PC-9 (cell line): ENCODE measurements at regions not wholly inside any gene's neighbourhood (a gene's known extent, or its start where the extent isn't known, plus 50 kb on each side); places are given as distances from the start of the nearest gene placed in this dataset.

ENCODE experiments used
- BruUV-seq: library from RNA; stranded (reverse); fragments of 400-500 nt; replicated peaks from 2 replicates; lab custom pipeline; 2021; lab: Mats Ljungman, UMichigan
- CTCF ChIA-PET: fragments of 300-600 bp; sonication (Branson Sonifier 250); formaldehyde crosslinking; loops from one replicate; lab custom pipeline; 2022; ENCODE audit warnings: antibody characterized with exemption; lab: Charles Lee
- POLR2A ChIA-PET: fragments of 300-600 bp; sonication (Branson Sonifier 250); formaldehyde crosslinking; loops from one replicate; lab custom pipeline; 2022; ENCODE audit warnings: antibody characterized with exemption; ENCODE audit not compliant: unreplicated experiment; lab: Charles Lee
- DNase-seq, 2 experiments: peaks; one replicate each; pipeline versions ENCODE4 v3.0.0 to v3.0.0-alpha.2; 2015 to 2022; ENCODE audit warnings: mixed read lengths in 1 of 2
- H2AFZ ChIP-seq: fragments of 200-600 bp; sonication (generic); 2 replicates; pipeline ENCODE4 v1.8.1; 2017; ENCODE audit warnings: antibody characterized with exemption
- H3F3A ChIP-seq: fragments of 200-600 bp; sonication (generic); 2 replicates; pipeline ENCODE4 v1.8.1; 2017; ENCODE audit warnings: antibody characterized with exemption, mild to moderate bottlenecking, low read depth; ENCODE audit not compliant: insufficient read depth
- H3K27ac ChIP-seq: fragments of 200-600 bp; sonication (generic); 2 replicates; pipeline ENCODE4 v1.6.1; 2016; ENCODE audit warnings: mixed run types
- H3K27me3 ChIP-seq: fragments of 200-600 bp; sonication (generic); 2 replicates; pipeline ENCODE4 v1.6.1; 2016; ENCODE audit warnings: low read depth, mixed run types; ENCODE audit not compliant: insufficient read depth
- H3K36me3 ChIP-seq: fragments of 200-600 bp; sonication (generic); 2 replicates; pipeline ENCODE4 v1.6.1; 2016; ENCODE audit warnings: low read depth, mixed run types
- H3K4me1 ChIP-seq: fragments of 200-600 bp; sonication (generic); replicated peaks from 2 replicates; pipeline ENCODE4 v1.6.1; 2016; ENCODE audit warnings: mixed run types; ENCODE audit not compliant: insufficient read depth
- H3K4me2 ChIP-seq: fragments of 200-600 bp; sonication (generic); 2 replicates; pipeline ENCODE4 v1.6.1; 2017; ENCODE audit warnings: mixed run types
- H3K4me3 ChIP-seq: fragments of 200-600 bp; sonication (generic); 2 replicates; pipeline ENCODE4 v1.6.1; 2016; ENCODE audit warnings: mixed run types
- H3K79me2 ChIP-seq: fragments of 200-600 bp; sonication (generic); 2 replicates; pipeline ENCODE4 v1.6.1; 2017; ENCODE audit warnings: low read depth, mixed run types
- H3K9me2 ChIP-seq: fragments of 200-600 bp; sonication (generic); 2 replicates; pipeline ENCODE4 v1.8.1; 2017; ENCODE audit warnings: mild to moderate bottlenecking; ENCODE audit not compliant: insufficient read depth
- H3K9me3 ChIP-seq: fragments of 200-600 bp; sonication (generic); 2 replicates; pipeline ENCODE4 v1.8.1; 2016; ENCODE audit warnings: low read depth; ENCODE audit not compliant: insufficient read depth
- H4K20me1 ChIP-seq: fragments of 200-600 bp; sonication (generic); 2 replicates; pipeline ENCODE4 v1.8.1; 2017; ENCODE audit not compliant: insufficient read depth
- CTCF ChIP-seq: fragments of 200-600 bp; sonication (generic); conservative IDR thresholded peaks from 2 replicates; pipeline ENCODE4 v1.6.1; 2017; ENCODE audit warnings: mixed run types, antibody characterized with exemption, mild to moderate bottlenecking, moderate library complexity
- EZH2 ChIP-seq: fragments of 200-600 bp; sonication (generic); IDR thresholded peaks from 2 replicates; pipeline ENCODE4 v1.8.0; 2017; ENCODE audit warnings: antibody characterized with exemption, low read depth
- intact Hi-C: fragments of 100-400 bp; cut with micrococcal nuclease; formaldehyde crosslinking; loops from one replicate; pipeline ENCODE4 v1.10.0; 2022; ENCODE audit not compliant: unreplicated experiment

- no peak for TF ChIP-seq CTCF
- no peak for TF ChIP-seq EZH2
- H3K27ac ChIP-seq: no peak overlapping the region
- CTCF ChIA-PET: no interaction called here
- DNase-seq: no peak
- intact Hi-C loops: no loop called here
- POLR2A ChIA-PET: no interaction called here
- H3K27me3 ChIP-seq: no peaks in the 10 kb centered on the region
- H3F3A ChIP-seq: no peaks in the 10 kb centered on the region
- H3K9me2 ChIP-seq: no peaks in the 10 kb centered on the region
- BruUV-seq: no TSS peak
- H3K4me1 ChIP-seq: no peaks in the 10 kb centered on the region
- H3K4me3 ChIP-seq: no peak overlapping the region
- no peak overlapping the region for H2AFZ ChIP-seq
- H4K20me1 ChIP-seq: no peaks in the 10 kb centered on the region
- no peaks in the 10 kb centered on the region for H3K36me3 ChIP-seq
- no peaks in the 10 kb centered on the region for H3K79me2 ChIP-seq
- H3K9me3 ChIP-seq: no peaks in the 10 kb centered on the region
- H3K4me2 ChIP-seq: no peak overlapping the region
Measured at GRCh38 chr1:88453295-88453694, 230.8 kb upstream of the PKN2 start.

GRCh38 chr1:88454781-88455180 lies 229.3 kb upstream of the PKN2 start:
- intact Hi-C loops: no loop called here
- Histone ChIP-seq H3K4me3 (no peak overlapping the region), H3K27me3 (no peaks in the 10 kb centered on the region), H2AFZ (no peak overlapping the region), H4K20me1 (no peaks in the 10 kb centered on the region), H3K36me3 (no peaks in the 10 kb centered on the region), H3K4me2 (no peak overlapping the region), H3K9me3 (no peaks in the 10 kb centered on the region), H3K4me1 (no peaks in the 10 kb centered on the region), H3F3A (no peaks in the 10 kb centered on the region), H3K79me2 (no peaks in the 10 kb centered on the region), H3K27ac (no peak overlapping the region), H3K9me2 (no peaks in the 10 kb centered on the region)
- no peak for TF ChIP-seq EZH2
- TF ChIP-seq CTCF: no peak
- DNase-seq: no peak
- BruUV-seq: no TSS peak
- ChIA-PET POLR2A (no interaction called here), CTCF (no interaction called here)

GRCh38 chr1:88455621-88456256 lies 228.3 kb upstream of the PKN2 start:
- H2AFZ ChIP-seq: no peak overlapping the region
- no TSS peak for BruUV-seq
- intact Hi-C loops: no loop called here
- H3F3A ChIP-seq: no peaks in the 10 kb centered on the region
- H3K4me1 ChIP-seq: no peaks in the 10 kb centered on the region
- no peaks in the 10 kb centered on the region for H3K79me2 ChIP-seq
- no peak for TF ChIP-seq EZH2
- TF ChIP-seq CTCF: no peak
- no peak overlapping the region for H3K27ac ChIP-seq
- DNase-seq: no peak
- H3K9me3 ChIP-seq: no peaks in the 10 kb centered on the region
- no peak overlapping the region for H3K4me3 ChIP-seq
- H3K9me2 ChIP-seq: no peaks in the 10 kb centered on the region
- H3K27me3 ChIP-seq: no peaks in the 10 kb centered on the region
- H3K4me2 ChIP-seq: no peak overlapping the region
- CTCF ChIA-PET: no interaction called here
- no peaks in the 10 kb centered on the region for H3K36me3 ChIP-seq
- H4K20me1 ChIP-seq: no peaks in the 10 kb centered on the region
- POLR2A ChIA-PET: no interaction called here
